ENCODE measurements at regions not wholly inside any gene's neighbourhood (a gene's known extent, or its start where the extent isn't known, plus 50 kb on each side); places are given as distances from the start of the nearest gene placed in this dataset.

- Mint-ChIP-seq H3K36me3 (ENCODE audit: low read depth) (peaks cover 14% of the 10 kb centered on the region), H3K4me3 (no peak overlapping the region)
Observed at GRCh38 chr6:19100752-19101151, 713.6 kb downstream of the RNF144B start.

GRCh38 chr6:19102936-19103335 lies 715.8 kb downstream of the RNF144B start:
- no peaks in the 10 kb centered on the region for H3K27me3 Mint-ChIP-seq (ENCODE audit: low read depth)
- peaks cover 14% of the 10 kb centered on the region for H3K9me3 Mint-ChIP-seq
- no peak overlapping the region for H3K4me3 Mint-ChIP-seq
- no peak for DNase-seq (ENCODE audit: low read depth, low spot score)
- H3K4me1 Mint-ChIP-seq, result peaks cover 18% of the 10 kb centered on the region
- H3K36me3 Mint-ChIP-seq (ENCODE audit: low read depth), result peaks cover 20% of the 10 kb centered on the region
- no peak for TF ChIP-seq CTCF (conservative IDR thresholded peaks at IDR 0.05)
- no peak overlapping the region for H3K27ac Mint-ChIP-seq (ENCODE audit: unreplicated experiment)

More at GRCh38 chr6:19100752-19101151, 713.6 kb downstream of the RNF144B start:
- no peak for TF ChIP-seq CTCF (conservative IDR thresholded peaks at IDR 0.05)
- Mint-ChIP-seq H3K9me3 (peaks cover 14% of the 10 kb centered on the region), H3K4me1 (peaks cover 18% of the 10 kb centered on the region), H3K27me3 (ENCODE audit: low read depth) (no peaks in the 10 kb centered on the region), H3K27ac (ENCODE audit: unreplicated experiment) (no peak overlapping the region)
- no peak for DNase-seq (ENCODE audit: low read depth, low spot score)

- H3K27ac Mint-ChIP-seq (ENCODE audit: unreplicated experiment), result no peak overlapping the region
- TF ChIP-seq CTCF (conservative IDR thresholded peaks at IDR 0.05), result no peak
- no peak overlapping the region for H3K4me3 Mint-ChIP-seq
- H3K36me3 Mint-ChIP-seq (ENCODE audit: low read depth), result peaks cover 34% of the 10 kb centered on the region
- DNase-seq (ENCODE audit: low read depth, low spot score), result no peak
- peaks cover 10% of the 10 kb centered on the region for H3K4me1 Mint-ChIP-seq
- peaks cover 31% of the 10 kb centered on the region for H3K9me3 Mint-ChIP-seq
- no peaks in the 10 kb centered on the region for H3K27me3 Mint-ChIP-seq (ENCODE audit: low read depth)
Observed at GRCh38 chr6:19107468-19107867, 720.3 kb downstream of the RNF144B start.

DNA sequence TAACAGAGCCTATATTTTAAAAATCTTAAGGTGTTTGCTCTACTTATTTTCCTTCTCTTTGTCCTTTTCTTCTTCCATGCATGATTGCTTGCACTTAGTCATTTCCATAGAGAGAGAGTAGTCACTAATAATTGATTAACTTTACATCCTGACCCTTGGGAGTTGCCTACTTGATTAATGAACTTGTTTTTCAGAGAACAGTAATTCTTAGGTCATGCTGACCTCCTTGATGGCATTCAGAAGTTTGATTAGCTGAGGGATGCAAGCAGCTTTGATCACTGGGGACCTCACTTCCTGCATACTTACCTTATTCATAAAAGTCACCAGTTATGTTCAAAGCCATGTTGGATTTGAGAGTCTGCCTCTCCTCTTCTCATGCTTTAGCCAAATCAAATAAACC lies 715.6 kb upstream of the ID4 start:
- Mint-ChIP-seq H3K4me1 (peaks cover 2% of the 10 kb centered on the region), H3K27ac (ENCODE audit: unreplicated experiment) (no peak overlapping the region), H3K36me3 (ENCODE audit: low read depth) (peaks cover 19% of the 10 kb centered on the region), H3K9me3 (peaks cover 17% of the 10 kb centered on the region), H3K27me3 (ENCODE audit: low read depth) (no peaks in the 10 kb centered on the region), H3K4me3 (no peak overlapping the region)
- no peak for TF ChIP-seq CTCF (conservative IDR thresholded peaks at IDR 0.05)
- no peak for DNase-seq (ENCODE audit: low read depth, low spot score)

DNA sequence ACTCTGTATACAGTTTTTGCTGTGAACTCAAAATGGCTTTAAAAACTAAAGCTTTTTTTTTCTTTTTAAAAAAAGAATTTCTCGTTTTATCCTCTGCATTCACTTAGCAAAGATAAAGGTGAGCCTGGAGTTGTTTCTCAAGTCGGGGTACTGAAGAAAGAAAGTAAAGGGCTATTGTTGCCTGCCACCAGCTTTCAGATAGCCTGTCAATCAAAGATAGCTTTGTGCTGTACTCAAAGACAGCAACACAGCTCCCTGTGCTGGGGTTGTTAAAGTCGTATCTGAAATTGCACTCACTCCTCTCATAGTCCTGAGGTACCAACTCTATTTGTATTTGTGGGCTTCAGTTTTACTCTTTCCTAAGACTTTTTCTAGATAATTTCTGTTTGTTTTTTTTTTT lies 710.1 kb upstream of the ID4 start:
- Mint-ChIP-seq H3K27me3 (ENCODE audit: low read depth) (no peaks in the 10 kb centered on the region), H3K4me1 (peaks cover 12% of the 10 kb centered on the region), H3K4me3 (no peak overlapping the region), H3K9me3 (peaks cover 6% of the 10 kb centered on the region), H3K27ac (ENCODE audit: unreplicated experiment) (no peak overlapping the region), H3K36me3 (ENCODE audit: low read depth) (peaks cover 7% of the 10 kb centered on the region)
- DNase-seq (ENCODE audit: low read depth, low spot score), result no peak
- no peak for TF ChIP-seq CTCF (conservative IDR thresholded peaks at IDR 0.05)

DNA sequence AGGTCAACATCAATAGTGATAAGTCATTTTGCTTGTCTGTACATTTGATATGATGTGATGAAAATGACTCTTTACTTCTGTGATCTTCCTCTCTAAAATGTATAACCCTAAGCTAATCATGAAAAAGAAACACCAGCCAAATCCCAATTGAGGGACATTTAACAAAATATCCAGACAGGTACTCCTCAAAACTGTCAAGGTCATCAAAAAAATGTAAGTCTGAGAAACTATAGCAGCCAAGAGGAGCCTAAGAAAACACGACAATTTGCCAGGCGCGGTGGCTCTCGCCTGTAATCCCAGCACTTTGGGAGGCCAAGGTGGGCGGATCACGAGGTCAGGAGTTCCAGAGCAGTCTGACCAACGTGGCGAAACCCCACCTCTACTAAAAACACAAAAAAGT lies 708.5 kb upstream of the ID4 start:
- Mint-ChIP-seq H3K9me3 (peaks cover under 1% of the 10 kb centered on the region), H3K4me3 (no peak overlapping the region), H3K27ac (ENCODE audit: unreplicated experiment) (no peak overlapping the region), H3K27me3 (ENCODE audit: low read depth) (no peaks in the 10 kb centered on the region), H3K4me1 (peaks cover 12% of the 10 kb centered on the region), H3K36me3 (ENCODE audit: low read depth) (peaks cover under 1% of the 10 kb centered on the region)
- no peak for TF ChIP-seq CTCF (conservative IDR thresholded peaks at IDR 0.05)
- DNase-seq (ENCODE audit: low read depth, low spot score), result no peak

Measured in neural crest cell (in vitro differentiated cells).